Dermis blood vessel endothelial cell (primary cell): ENCODE measurements at regions not wholly inside any gene's neighbourhood (a gene's known extent, or its start where the extent isn't known, plus 50 kb on each side); places are given as distances from the start of the nearest gene placed in this dataset.
"Not testable (repeated sequence)": the region's sequence is repeated elsewhere in the genome, so short reads cannot be mapped to it uniquely, and the experiment has no call there.

ENCODE experiments used
- DNase-seq: peaks from one replicate; pipeline ENCODE4 v3.0.0; 2010

GRCh38 chr6:100088009-100088408 lies 94.0 kb upstream of the MCHR2 start:
- DNase-seq, result no peak

- no peak for DNase-seq
These were observed 91.0 kb upstream of the MCHR2 start for GRCh38 chr6:100084991-100085364.

GRCh38 chr6:100084316-100084990 lies 90.4 kb upstream of the MCHR2 start:
- no peak for DNase-seq

GRCh38 chr6:100078509-100078908 lies 84.5 kb upstream of the MCHR2 start:
- DNase-seq, result peak; percentile 17

GRCh38 chr6:100065348-100065747 lies 71.3 kb upstream of the MCHR2 start:
- DNase-seq, result no peak

- DNase-seq, result no peak
These were observed 68.6 kb upstream of the MCHR2 start for GRCh38 chr6:100062621-100063020.

- DNase-seq, result no peak
These were observed 63.9 kb upstream of the MCHR2 start for GRCh38 chr6:100057941-100058340.

GRCh38 chr6:100050550-100050949 lies 56.5 kb upstream of the MCHR2 start:
- no peak for DNase-seq

- not testable (repeated sequence) for DNase-seq
These were observed 49.9 kb upstream of the MCHR2 start for GRCh38 chr6:100043961-100044360.
